ENCODE measurements at regions not wholly inside any gene's neighbourhood (a gene's known extent, or its start where the extent isn't known, plus 50 kb on each side); places are given as distances from the start of the nearest gene placed in this dataset.
"Not testable (repeated sequence)": the region's sequence is repeated elsewhere in the genome, so short reads cannot be mapped to it uniquely, and the experiment has no call there.

- no peaks in the 10 kb centered on the region for H3K9me3 ChIP-seq (ENCODE audit: low read depth)
- no peaks in the 10 kb centered on the region for H3K27me3 ChIP-seq
- H3K27ac ChIP-seq = no peak overlapping the region
- TF ChIP-seq EZH2phosphoT487 (IDR thresholded peaks at IDR 0.05; ENCODE audit: low read depth, severe bottlenecking, unreplicated experiment) = no peak
- TF ChIP-seq EZH2 (IDR thresholded peaks at IDR 0.05; ENCODE audit: borderline replicate concordance) = no peak
- no peak for TF ChIP-seq CTCF (IDR thresholded peaks at IDR 0.05; ENCODE audit: poor library complexity)
- H3K79me2 ChIP-seq = no peaks in the 10 kb centered on the region
- H3K4me3 ChIP-seq = no peak overlapping the region
- no peaks in the 10 kb centered on the region for H3K4me1 ChIP-seq (ENCODE audit: insufficient read depth)
- 0% methylated on average over 1 of the region's 1 CpG for WGBS (ENCODE audit: low lambda C conversion rate, missing lambda C conversion rate)
- no peak for DNase-seq (ENCODE audit: low spot score)
- H3K9me2 ChIP-seq (replicated peaks; ENCODE audit: insufficient read depth) = no peaks in the 10 kb centered on the region
- no peaks in the 10 kb centered on the region for H4K20me1 ChIP-seq (ENCODE audit: insufficient read depth, poor library complexity, severe bottlenecking)
- H3K36me3 ChIP-seq (replicated peaks; ENCODE audit: insufficient read depth, low read depth) = no peaks in the 10 kb centered on the region
- no peak overlapping the region for H3K4me2 ChIP-seq
- H2AFZ ChIP-seq = no peak overlapping the region
Measured at GRCh38 chr13:66154976-66155375, 1075.2 kb downstream of the PCDH9 start.

DNA sequence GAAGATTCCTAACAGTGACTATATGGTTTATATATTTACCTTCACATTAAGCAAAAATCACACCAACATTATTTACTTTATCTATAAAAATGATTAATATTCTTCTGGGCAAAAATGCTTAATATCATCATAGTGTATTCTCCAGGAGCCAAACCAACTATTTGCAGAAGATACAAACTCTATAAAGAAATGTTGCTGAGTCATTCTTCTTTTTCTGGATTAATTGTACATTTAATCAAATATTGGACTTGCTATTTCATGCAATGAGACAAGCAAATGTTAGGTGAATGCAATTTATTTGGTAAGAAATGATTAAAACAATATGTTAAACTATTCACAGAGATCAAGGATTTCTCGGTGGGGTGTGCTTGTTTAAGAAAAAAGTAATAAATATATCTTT is 1075.8 kb downstream of the PCDH9 start:
- no peak overlapping the region for H3K27ac ChIP-seq

GRCh38 chr13:66152596-66152995 is 1077.5 kb downstream of the PCDH9 start:
- no peak for TF ChIP-seq EZH2phosphoT487 (IDR thresholded peaks at IDR 0.05; ENCODE audit: low read depth, severe bottlenecking, unreplicated experiment)
- TF ChIP-seq CTCF (IDR thresholded peaks at IDR 0.05; ENCODE audit: poor library complexity) = no peak
- no peak for TF ChIP-seq EZH2 (IDR thresholded peaks at IDR 0.05; ENCODE audit: borderline replicate concordance)
- Histone ChIP-seq H3K27ac (no peak overlapping the region), H3K27me3 (no peaks in the 10 kb centered on the region), H3K4me1 (ENCODE audit: insufficient read depth) (no peaks in the 10 kb centered on the region), H3K79me2 (no peaks in the 10 kb centered on the region), H4K20me1 (ENCODE audit: insufficient read depth, poor library complexity, severe bottlenecking) (no peaks in the 10 kb centered on the region), H3K9me3 (ENCODE audit: low read depth) (no peaks in the 10 kb centered on the region), H3K9me2 (replicated peaks; ENCODE audit: insufficient read depth) (no peaks in the 10 kb centered on the region), H3K4me2 (no peak overlapping the region), H3K4me3 (no peak overlapping the region), H2AFZ (no peak overlapping the region), H3K36me3 (replicated peaks; ENCODE audit: insufficient read depth, low read depth) (no peaks in the 10 kb centered on the region)
- no peak for DNase-seq (ENCODE audit: low spot score)

More for the DNA sequence above, 1075.8 kb downstream of the PCDH9 start:
- TF ChIP-seq EZH2phosphoT487 (IDR thresholded peaks at IDR 0.05; ENCODE audit: low read depth, severe bottlenecking, unreplicated experiment) = no peak
- no peaks in the 10 kb centered on the region for H4K20me1 ChIP-seq (ENCODE audit: insufficient read depth, poor library complexity, severe bottlenecking)
- no peaks in the 10 kb centered on the region for H3K9me2 ChIP-seq (replicated peaks; ENCODE audit: insufficient read depth)
- 65% methylated on average over 1 of the region's 1 CpG for WGBS (ENCODE audit: low lambda C conversion rate, missing lambda C conversion rate)
- no peak for DNase-seq (ENCODE audit: low spot score)
- H3K36me3 ChIP-seq (replicated peaks; ENCODE audit: insufficient read depth, low read depth) = no peaks in the 10 kb centered on the region
- H3K4me1 ChIP-seq (ENCODE audit: insufficient read depth) = no peaks in the 10 kb centered on the region
- H3K4me3 ChIP-seq = no peak overlapping the region
- no peaks in the 10 kb centered on the region for H3K27me3 ChIP-seq
- H3K4me2 ChIP-seq = no peak overlapping the region
- H2AFZ ChIP-seq = no peak overlapping the region
- H3K79me2 ChIP-seq = no peaks in the 10 kb centered on the region
- H3K9me3 ChIP-seq (ENCODE audit: low read depth) = no peaks in the 10 kb centered on the region

- not testable (repeated sequence) for H3K27ac ChIP-seq; DNase-seq (ENCODE audit: low spot score); H3K9me2 ChIP-seq (replicated peaks; ENCODE audit: insufficient read depth); H3K4me2 ChIP-seq; H4K20me1 ChIP-seq (ENCODE audit: insufficient read depth, poor library complexity, severe bottlenecking); H3K79me2 ChIP-seq; H3K27me3 ChIP-seq; H3K36me3 ChIP-seq (replicated peaks; ENCODE audit: insufficient read depth, low read depth); H2AFZ ChIP-seq; H3K9me3 ChIP-seq (ENCODE audit: low read depth); H3K4me3 ChIP-seq
- 88% methylated on average over 11 of the region's 11 CpGs for WGBS (ENCODE audit: low lambda C conversion rate, missing lambda C conversion rate)
- peaks cover 14% of the 10 kb centered on the region for H3K4me1 ChIP-seq (ENCODE audit: insufficient read depth)
Measured at GRCh38 chr13:66144357-66144756, 1085.8 kb downstream of the PCDH9 start.

DNA sequence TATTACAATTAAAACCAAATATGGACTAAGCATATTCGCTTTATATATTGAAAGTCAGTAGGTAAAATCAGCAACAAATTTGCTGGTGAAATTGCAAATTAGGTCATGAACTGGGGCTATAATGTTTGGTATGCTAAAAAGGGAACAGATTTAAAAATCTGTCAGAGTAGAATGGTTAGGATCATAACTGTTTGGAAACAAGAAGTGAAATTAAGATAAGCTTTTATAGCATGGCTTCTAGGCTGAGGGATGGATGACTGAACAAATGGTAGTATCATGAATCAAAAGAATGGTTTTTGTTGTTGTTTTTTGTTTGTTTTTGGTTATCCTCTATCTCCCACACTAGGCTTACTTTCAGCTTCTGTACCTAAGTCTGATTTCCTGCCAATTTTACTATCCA is 1090.4 kb downstream of the PCDH9 start:
- no peak for DNase-seq (ENCODE audit: low spot score)
- H3K79me2 ChIP-seq = no peaks in the 10 kb centered on the region
- H3K9me2 ChIP-seq (replicated peaks; ENCODE audit: insufficient read depth) = no peaks in the 10 kb centered on the region
- 44% methylated on average over 1 of the region's 1 CpG for WGBS (ENCODE audit: low lambda C conversion rate, missing lambda C conversion rate)
- H3K4me2 ChIP-seq = peak overlapping the region; percentile 7
- H4K20me1 ChIP-seq (ENCODE audit: insufficient read depth, poor library complexity, severe bottlenecking) = no peaks in the 10 kb centered on the region
- H3K9me3 ChIP-seq (ENCODE audit: low read depth) = no peaks in the 10 kb centered on the region
- TF ChIP-seq EZH2 (IDR thresholded peaks at IDR 0.05; ENCODE audit: borderline replicate concordance) (no peak), CTCF (IDR thresholded peaks at IDR 0.05; ENCODE audit: poor library complexity) (no peak), EZH2phosphoT487 (IDR thresholded peaks at IDR 0.05; ENCODE audit: low read depth, severe bottlenecking, unreplicated experiment) (no peak)
- H3K36me3 ChIP-seq (replicated peaks; ENCODE audit: insufficient read depth, low read depth) = no peaks in the 10 kb centered on the region
- no peaks in the 10 kb centered on the region for H3K27me3 ChIP-seq
- H3K27ac ChIP-seq = no peak overlapping the region
- peaks cover 14% of the 10 kb centered on the region for H3K4me1 ChIP-seq (ENCODE audit: insufficient read depth)
- no peak overlapping the region for H2AFZ ChIP-seq
- H3K4me3 ChIP-seq = no peak overlapping the region

Measured in hepatocyte (in vitro differentiated cells).